Retinal pigment epithelial cell (primary cell): ENCODE measurements at regions not wholly inside any gene's neighbourhood (a gene's known extent, or its start where the extent isn't known, plus 50 kb on each side); places are given as distances from the start of the nearest gene placed in this dataset.

ENCODE experiments used
- DNase-seq: peaks from one replicate; pipeline ENCODE4 v3.0.0-alpha.2; 2010; ENCODE audit warnings: low read depth
- H3K4me3 ChIP-seq: 2 replicates; pipeline ENCODE4 v1.5.1; 2011; ENCODE audit warnings: mild to moderate bottlenecking, low read length, control low read depth, moderate library complexity
- TF ChIP-seq, protein P1 (sequence below): conservative IDR thresholded peaks from 2 replicates; pipeline ENCODE4 v1.5.1; 2011; ENCODE audit warnings: low read depth, low read length, control low read depth, inconsistent platforms

- TF ChIP-seq, protein P1, sequence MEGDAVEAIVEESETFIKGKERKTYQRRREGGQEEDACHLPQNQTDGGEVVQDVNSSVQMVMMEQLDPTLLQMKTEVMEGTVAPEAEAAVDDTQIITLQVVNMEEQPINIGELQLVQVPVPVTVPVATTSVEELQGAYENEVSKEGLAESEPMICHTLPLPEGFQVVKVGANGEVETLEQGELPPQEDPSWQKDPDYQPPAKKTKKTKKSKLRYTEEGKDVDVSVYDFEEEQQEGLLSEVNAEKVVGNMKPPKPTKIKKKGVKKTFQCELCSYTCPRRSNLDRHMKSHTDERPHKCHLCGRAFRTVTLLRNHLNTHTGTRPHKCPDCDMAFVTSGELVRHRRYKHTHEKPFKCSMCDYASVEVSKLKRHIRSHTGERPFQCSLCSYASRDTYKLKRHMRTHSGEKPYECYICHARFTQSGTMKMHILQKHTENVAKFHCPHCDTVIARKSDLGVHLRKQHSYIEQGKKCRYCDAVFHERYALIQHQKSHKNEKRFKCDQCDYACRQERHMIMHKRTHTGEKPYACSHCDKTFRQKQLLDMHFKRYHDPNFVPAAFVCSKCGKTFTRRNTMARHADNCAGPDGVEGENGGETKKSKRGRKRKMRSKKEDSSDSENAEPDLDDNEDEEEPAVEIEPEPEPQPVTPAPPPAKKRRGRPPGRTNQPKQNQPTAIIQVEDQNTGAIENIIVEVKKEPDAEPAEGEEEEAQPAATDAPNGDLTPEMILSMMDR = no peak
- DNase-seq = no peak
- H3K4me3 ChIP-seq = no peak overlapping the region
Observed at GRCh38 chr2:122514451-122514996, 759.1 kb downstream of the TSN start.

GRCh38 chr2:122515731-122516290, 760.4 kb downstream of the TSN start:
- TF ChIP-seq, protein P1 = no peak
- no peak for DNase-seq
- no peak overlapping the region for H3K4me3 ChIP-seq

DNA sequence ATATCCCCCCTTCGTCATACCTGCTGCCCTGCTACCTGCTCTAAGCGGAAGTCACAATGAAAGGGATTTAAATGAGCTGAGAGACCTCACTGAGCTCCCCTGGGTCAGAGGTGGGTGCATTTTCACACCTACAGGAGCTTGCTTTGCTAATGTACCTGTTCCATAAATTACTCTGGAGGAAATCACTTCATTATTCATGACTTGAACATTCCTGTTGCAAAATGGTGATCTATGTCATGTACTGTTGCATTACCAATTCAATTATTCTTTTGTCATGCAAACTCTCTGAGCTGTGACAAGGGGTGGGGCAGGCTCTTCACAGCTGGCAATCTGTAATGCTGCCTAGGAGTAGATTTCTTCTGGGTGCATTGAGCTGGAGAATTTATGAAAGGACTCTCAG, 761.3 kb downstream of the TSN start:
- H3K4me3 ChIP-seq = no peak overlapping the region
- no peak for DNase-seq
- TF ChIP-seq, protein P1 = no peak

- TF ChIP-seq, protein P1 = no peak
- H3K4me3 ChIP-seq = no peak overlapping the region
- no peak for DNase-seq
Observed at GRCh38 chr2:122519366-122519765, 763.9 kb downstream of the TSN start.

DNA sequence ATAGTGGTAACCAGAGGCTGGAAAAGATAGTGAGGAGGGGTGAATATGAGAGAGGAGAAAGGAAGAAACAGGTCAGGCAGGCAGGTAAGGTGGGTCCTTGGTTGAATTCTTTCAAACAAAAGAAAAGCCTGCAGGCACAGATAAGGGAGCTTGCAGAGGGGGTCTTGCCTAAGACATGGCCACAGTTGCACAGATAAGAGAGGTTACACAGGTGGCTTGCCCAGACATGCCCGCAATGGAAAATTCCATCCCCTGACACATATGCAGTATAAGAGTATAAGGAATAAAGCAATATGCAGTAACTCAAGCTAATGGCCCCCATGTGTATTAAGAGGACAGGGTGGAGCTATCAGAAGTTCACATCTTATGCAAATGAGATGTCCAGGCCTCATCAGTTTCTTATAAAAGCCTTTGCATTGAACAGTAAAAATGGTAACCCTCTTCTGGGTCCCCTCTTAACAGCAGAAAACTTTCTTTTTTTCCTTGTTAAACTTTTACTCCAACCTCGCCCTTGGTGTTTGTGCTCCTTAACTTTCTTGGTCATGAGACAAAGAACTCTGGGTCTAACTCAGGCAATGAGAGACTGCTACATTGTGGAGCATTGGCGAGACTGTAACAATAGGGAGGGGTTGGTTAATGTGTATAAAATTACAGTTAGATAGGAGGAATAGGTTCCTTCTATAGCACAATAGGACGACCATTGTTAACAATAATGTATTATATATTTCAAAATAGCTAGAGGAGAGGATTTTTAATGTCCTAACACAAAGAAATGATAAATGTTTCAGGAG, 764.6 kb downstream of the TSN start:
- no peak for DNase-seq
- TF ChIP-seq, protein P1 = no peak
- H3K4me3 ChIP-seq = no peak overlapping the region

- TF ChIP-seq, protein P1 = no peak
- no peak for DNase-seq
Observed at GRCh38 chr2:122523143-122523542, 767.7 kb downstream of the TSN start.

GRCh38 chr2:122523981-122524380, 768.5 kb downstream of the TSN start:
- no peak overlapping the region for H3K4me3 ChIP-seq
- TF ChIP-seq, protein P1 = no peak
- no peak for DNase-seq

More at GRCh38 chr2:122523143-122523542, 767.7 kb downstream of the TSN start:
- no peak overlapping the region for H3K4me3 ChIP-seq
